Erythroblast (primary cell): ENCODE measurements at regions not wholly inside any gene's neighbourhood (a gene's known extent, or its start where the extent isn't known, plus 50 kb on each side); places are given as distances from the start of the nearest gene placed in this dataset.

Experiments used
- DNase-seq, 2 experiments: peaks; one replicate each; lab custom pipeline; 2025; lab: John Stamatoyannopoulos, UW
- GATA1 ChIP-seq: IDR thresholded peaks from 2 replicates; pipeline ENCODE4 v1.6.1; 2011; ENCODE audit warnings: low read depth, mild to moderate bottlenecking, control low read depth, low read length, moderate library complexity
- POLR2A ChIP-seq: IDR thresholded peaks from 2 replicates; pipeline ENCODE4 v1.6.1; 2011; ENCODE audit warnings: mild to moderate bottlenecking, low read length

- no peak for DNase-seq
- TF ChIP-seq GATA1 = no peak
- no peak for TF ChIP-seq POLR2A
These were observed 85.8 kb upstream of the FGF3 start for GRCh38 chr11:69904974-69905535.

GRCh38 chr11:69905611-69906452, 86.6 kb upstream of the FGF3 start:
- DNase-seq = peak; percentile 92 to 95
- TF ChIP-seq GATA1 = peak; percentile 96
- TF ChIP-seq POLR2A = no peak

DNA sequence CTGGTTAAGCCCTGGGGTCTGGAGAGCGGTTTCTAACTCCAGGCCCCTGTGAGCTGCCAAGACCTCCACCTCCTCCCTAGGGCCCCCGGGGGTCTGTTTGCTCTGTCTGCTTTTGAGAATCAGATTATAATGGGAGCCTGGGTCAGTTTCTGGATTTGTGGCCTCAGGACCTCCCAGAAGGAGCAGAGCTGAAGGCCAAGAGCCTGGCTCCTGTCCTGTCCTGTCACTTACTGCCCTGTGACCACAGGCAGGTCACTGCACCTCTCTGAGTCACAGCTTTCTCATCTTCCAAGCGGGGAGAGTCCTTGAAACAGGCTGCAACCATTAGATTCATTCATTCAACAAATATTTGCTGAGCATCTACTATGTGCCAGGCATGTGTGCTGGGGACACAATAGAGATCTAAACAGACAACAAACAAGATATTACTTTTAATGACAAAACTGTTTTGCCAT, 87.3 kb upstream of the FGF3 start:
- peak in 1 of 2 experiments; percentile 23 for DNase-seq

DNA sequence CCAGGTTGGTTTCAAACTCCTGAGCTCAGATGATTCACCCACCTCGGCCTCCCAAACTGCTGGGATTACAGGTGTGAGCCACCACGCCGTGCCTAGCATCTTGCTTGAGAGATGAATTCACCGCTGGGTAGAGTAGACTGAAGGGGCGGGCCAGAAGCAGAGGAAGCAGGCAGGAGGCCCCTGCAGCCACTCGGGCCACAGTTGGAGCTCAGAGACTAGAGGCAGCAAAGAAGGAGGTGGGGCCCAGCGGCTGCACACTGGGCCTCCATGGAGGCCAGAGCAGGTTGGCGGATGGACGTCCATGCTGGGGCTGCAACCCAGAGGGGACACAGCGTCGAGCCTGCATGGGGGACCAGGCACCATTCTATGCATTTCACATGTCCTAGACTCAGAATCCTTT, 88.4 kb upstream of the FGF3 start:
- no peak for TF ChIP-seq GATA1
- no peak for TF ChIP-seq POLR2A
- no peak for DNase-seq

More for the DNA sequence above, 87.3 kb upstream of the FGF3 start:
- TF ChIP-seq POLR2A (no peak), GATA1 (no peak)

DNA sequence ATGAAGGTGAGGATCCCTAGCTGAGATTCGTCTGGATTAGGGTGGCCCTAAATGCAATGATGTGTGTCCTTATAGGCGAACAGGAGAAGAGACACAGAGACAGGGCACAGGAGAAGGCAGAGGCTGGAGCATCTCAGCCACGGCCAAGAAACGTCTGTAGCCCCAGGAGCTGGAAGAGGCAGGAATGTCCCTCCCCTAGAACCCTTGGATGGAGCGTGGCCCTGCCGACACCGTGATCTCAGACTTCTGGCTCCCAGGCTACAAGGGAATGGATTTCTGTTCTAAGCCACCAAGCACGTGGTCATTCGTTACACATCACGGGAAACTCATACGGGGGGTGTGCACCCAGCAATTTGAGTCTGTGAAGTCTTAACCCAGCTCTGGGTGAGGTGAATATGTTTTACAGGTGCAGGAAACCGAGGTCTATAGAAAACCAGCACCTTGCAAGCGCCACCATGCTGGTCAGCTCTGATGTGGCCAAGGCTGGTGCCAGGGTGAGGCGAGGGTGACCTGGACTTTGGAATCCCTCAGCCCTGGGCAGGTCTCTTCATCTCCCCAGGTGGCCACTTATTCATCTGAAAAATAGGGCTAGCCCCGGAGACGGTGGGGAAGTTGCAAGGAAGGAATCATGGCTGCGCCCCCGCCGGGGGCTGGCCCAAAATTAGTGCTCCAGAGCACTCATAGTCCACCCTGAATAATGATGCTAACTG, 89.5 kb upstream of the FGF3 start:
- TF ChIP-seq POLR2A (no peak), GATA1 (no peak)
- no peak for DNase-seq

DNA sequence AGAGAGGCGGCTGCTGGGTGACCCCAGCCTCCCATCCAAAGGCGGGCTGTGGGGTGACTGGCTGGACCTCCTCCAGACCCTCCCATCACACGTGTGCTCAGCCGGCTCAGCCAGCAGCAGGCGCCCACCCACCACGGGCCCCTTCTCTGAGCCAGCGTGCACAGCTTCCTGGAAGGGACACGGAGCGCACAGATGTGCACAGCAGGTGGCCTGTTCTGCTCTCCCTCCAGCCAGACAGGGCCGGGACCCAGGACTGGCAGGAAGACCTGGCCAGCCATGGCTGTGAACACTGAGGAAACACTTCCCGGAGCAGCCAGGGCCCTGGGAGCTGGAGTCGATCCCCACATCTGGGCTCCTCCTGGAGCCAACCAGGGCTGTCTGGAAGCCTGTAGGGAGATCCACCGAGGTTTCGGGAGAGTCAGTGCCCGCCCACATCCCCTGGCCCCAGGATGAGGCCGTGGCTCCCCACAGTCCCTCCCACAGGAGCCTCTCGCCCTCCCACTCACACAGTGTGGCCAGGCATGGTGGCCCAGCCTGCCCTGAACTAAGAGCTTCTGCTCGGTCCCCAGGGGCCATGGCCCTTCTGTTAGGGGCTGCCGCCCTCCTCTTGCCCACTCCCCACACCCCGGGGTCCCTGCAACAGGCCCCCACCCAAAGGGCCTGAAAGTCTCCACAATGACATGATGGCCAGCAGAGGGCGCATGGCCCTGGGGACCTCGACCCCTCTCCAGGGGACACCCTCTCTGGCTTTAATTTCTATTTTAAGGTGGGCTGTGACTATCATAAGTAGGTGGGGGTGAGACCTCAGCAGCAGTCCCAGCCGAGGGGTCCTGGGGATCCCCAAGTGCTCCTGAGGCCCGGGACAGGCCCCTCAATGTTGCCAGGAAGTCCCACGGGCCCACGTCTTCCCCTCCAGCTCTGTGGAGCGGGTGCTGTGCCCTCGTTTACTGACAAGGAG, 90.6 kb upstream of the FGF3 start:
- TF ChIP-seq POLR2A = no peak
- TF ChIP-seq GATA1 = no peak
- peak in 1 of 2 experiments; percentile 41 for DNase-seq

DNA sequence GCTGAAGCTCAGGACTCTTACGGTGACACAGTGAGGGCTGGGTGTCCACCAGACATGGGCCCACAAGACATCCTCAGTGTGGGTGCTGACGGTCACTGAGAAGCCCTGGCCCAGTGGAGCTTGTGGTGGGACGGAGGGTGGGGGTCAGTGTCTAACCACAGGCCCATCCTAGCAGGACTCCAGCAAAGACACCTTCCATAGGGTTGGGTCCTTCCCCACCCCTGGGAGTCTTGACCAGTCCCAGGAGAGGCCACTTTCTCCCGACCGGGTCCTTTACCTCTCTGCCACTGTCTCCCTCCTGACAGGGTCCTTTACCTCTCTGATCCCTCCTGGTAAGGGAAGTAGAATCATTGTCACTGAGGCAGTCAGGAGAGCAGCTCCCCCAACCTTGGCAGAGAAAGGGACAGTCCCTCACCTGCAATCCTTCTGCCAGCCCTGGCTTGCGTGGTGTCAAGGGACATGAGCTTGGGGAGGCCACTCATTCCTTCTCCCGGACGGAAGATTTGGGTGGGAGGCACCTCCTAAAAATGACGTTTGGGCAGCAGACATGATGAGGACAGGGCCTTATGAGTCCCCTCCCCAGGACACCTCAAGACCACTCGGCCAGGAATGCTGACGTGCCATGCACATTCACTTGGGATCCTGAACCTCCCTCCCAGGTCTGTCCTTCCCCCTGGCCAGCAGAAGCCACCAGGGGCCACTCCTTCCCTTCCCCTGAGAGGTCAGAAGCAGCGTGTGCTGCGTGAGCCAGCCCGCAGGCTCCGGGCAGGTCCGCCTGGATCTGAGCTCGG, 91.5 kb upstream of the FGF3 start:
- DNase-seq = no peak
- TF ChIP-seq POLR2A (no peak), GATA1 (no peak)

GRCh38 chr11:69911310-69912160, 92.3 kb upstream of the FGF3 start:
- TF ChIP-seq POLR2A (no peak), GATA1 (no peak)

GRCh38 chr11:69912161-69912910, 93.1 kb upstream of the FGF3 start:
- DNase-seq = no peak
- TF ChIP-seq POLR2A = no peak
- no peak for TF ChIP-seq GATA1

More at GRCh38 chr11:69911310-69912160, 92.3 kb upstream of the FGF3 start:
- DNase-seq = no peak

GRCh38 chr11:69912911-69913451, 93.8 kb upstream of the FGF3 start:
- DNase-seq = peak; percentile 47 to 58

More at GRCh38 chr11:69912911-69913451, 93.8 kb upstream of the FGF3 start:
- TF ChIP-seq GATA1 (no peak), POLR2A (no peak)
